ENCODE measurements at regions not wholly inside any gene's neighbourhood (a gene's known extent, or its start where the extent isn't known, plus 50 kb on each side); places are given as distances from the start of the nearest gene placed in this dataset.

GRCh38 chr5:124045412-124045811, 533.4 kb downstream of the CSNK1G3 start:
- no peak for TF ChIP-seq TAF1 (IDR thresholded peaks at IDR 0.05; ENCODE audit: low read depth, low read length)
- no peak for TF ChIP-seq MAX (IDR thresholded peaks at IDR 0.05)
- TF ChIP-seq RFX5 (IDR thresholded peaks at IDR 0.05; ENCODE audit: borderline replicate concordance, low read depth, low read length), result no peak
- TF ChIP-seq CTCF (IDR thresholded peaks at IDR 0.05; ENCODE audit: control extremely low read depth in 1 of 3, insufficient read depth in 1 of 3, low read depth in 1 of 3, low read length in 3 of 3), result no peak
- TF ChIP-seq RAD21 (IDR thresholded peaks at IDR 0.05 in 1 of 2, conservative IDR thresholded peaks at IDR 0.05 in 1 of 2; ENCODE audit: low read depth in 2 of 2, low read length in 2 of 2), result no peak
- no peak for TF ChIP-seq USF2 (IDR thresholded peaks at IDR 0.05; ENCODE audit: low read length)
- no peak for TF ChIP-seq CHD1 (IDR thresholded peaks at IDR 0.05; ENCODE audit: low read depth, low read length)
- no peak for TF ChIP-seq POLR2AphosphoS5 (IDR thresholded peaks at IDR 0.05; ENCODE audit: low read depth, low read length)

Data from H1 (cell line).